GM18868 (cell line): ENCODE measurements at regions not wholly inside any gene's neighbourhood (a gene's known extent, or its start where the extent isn't known, plus 50 kb on each side); places are given as distances from the start of the nearest gene placed in this dataset.
"Not testable (repeated sequence)": the region's sequence is repeated elsewhere in the genome, so short reads cannot be mapped to it uniquely, and the experiment has no call there.

ENCODE experiments used
- ATAC-seq: cut with Tn5 transposase; IDR thresholded peaks from one replicate; pipeline ENCODE4 v1.9.1; 2021; ENCODE audit warnings: mild to moderate bottlenecking, moderate library complexity; ENCODE audit not compliant: unreplicated experiment

GRCh38 chr1:8230292-8230621 is 87.7 kb upstream of the SLC45A1 start:
- ATAC-seq, result no peak

- no peak for ATAC-seq
Measured at GRCh38 chr1:8228253-8228652, 89.7 kb upstream of the SLC45A1 start.

- ATAC-seq, result not testable (repeated sequence)
Measured at GRCh38 chr1:8227674-8228073, 90.2 kb upstream of the SLC45A1 start.

GRCh38 chr1:8226747-8227146 is 91.2 kb upstream of the SLC45A1 start:
- ATAC-seq, result no peak

- not testable (repeated sequence) for ATAC-seq
Measured at GRCh38 chr1:8226024-8226423, 91.9 kb upstream of the SLC45A1 start.

GRCh38 chr1:8223526-8223925 is 94.4 kb upstream of the SLC45A1 start:
- no peak for ATAC-seq

GRCh38 chr1:8222789-8223188 is 95.1 kb upstream of the SLC45A1 start:
- ATAC-seq, result no peak

GRCh38 chr1:8219530-8219929 is 98.4 kb upstream of the SLC45A1 start:
- ATAC-seq, result no peak

- ATAC-seq, result no peak
Measured at GRCh38 chr1:8218351-8219092, 99.4 kb upstream of the SLC45A1 start.

- no peak for ATAC-seq
Measured at GRCh38 chr1:8217809-8218208, 100.1 kb upstream of the SLC45A1 start.

- no peak for ATAC-seq
Measured at GRCh38 chr1:8217011-8217711, 100.8 kb upstream of the SLC45A1 start.

- no peak for ATAC-seq
Measured at GRCh38 chr1:8216005-8216404, 101.9 kb upstream of the SLC45A1 start.

GRCh38 chr1:8214501-8215173 is 103.3 kb upstream of the SLC45A1 start:
- no peak for ATAC-seq

- no peak for ATAC-seq
Measured at GRCh38 chr1:8213676-8214075, 104.2 kb upstream of the SLC45A1 start.

GRCh38 chr1:8213136-8213535 is 104.8 kb upstream of the SLC45A1 start:
- no peak for ATAC-seq

GRCh38 chr1:8212580-8213031 is 105.3 kb upstream of the SLC45A1 start:
- ATAC-seq, result no peak

- no peak for ATAC-seq
Measured at GRCh38 chr1:8211883-8212579, 105.9 kb upstream of the SLC45A1 start.

- no peak for ATAC-seq
Measured at GRCh38 chr1:8211251-8211882, 106.5 kb upstream of the SLC45A1 start.

- ATAC-seq, result no peak
Measured at GRCh38 chr1:8207202-8207601, 110.7 kb upstream of the SLC45A1 start.

GRCh38 chr1:8206391-8206790 is 111.5 kb upstream of the SLC45A1 start:
- ATAC-seq, result no peak

- no peak for ATAC-seq
Measured at GRCh38 chr1:8205771-8206170, 112.1 kb upstream of the SLC45A1 start.
